HG03280 (cell line): ENCODE measurements at regions not wholly inside any gene's neighbourhood (a gene's known extent, or its start where the extent isn't known, plus 50 kb on each side); places are given as distances from the start of the nearest gene placed in this dataset.
"Not testable (repeated sequence)": the region's sequence is repeated elsewhere in the genome, so short reads cannot be mapped to it uniquely, and the experiment has no call there.

Source experiments
- ATAC-seq: cut with Tn5 transposase; IDR thresholded peaks from one replicate; pipeline ENCODE4 v1.9.1; 2021; ENCODE audit warnings: mild to moderate bottlenecking, moderate library complexity; ENCODE audit not compliant: unreplicated experiment

GRCh38 chr1:99496067-99496466 is 149.8 kb upstream of the PALMD start:
- ATAC-seq: no peak

- ATAC-seq: no peak
Observed at GRCh38 chr1:99497690-99498089, 148.2 kb upstream of the PALMD start.

DNA sequence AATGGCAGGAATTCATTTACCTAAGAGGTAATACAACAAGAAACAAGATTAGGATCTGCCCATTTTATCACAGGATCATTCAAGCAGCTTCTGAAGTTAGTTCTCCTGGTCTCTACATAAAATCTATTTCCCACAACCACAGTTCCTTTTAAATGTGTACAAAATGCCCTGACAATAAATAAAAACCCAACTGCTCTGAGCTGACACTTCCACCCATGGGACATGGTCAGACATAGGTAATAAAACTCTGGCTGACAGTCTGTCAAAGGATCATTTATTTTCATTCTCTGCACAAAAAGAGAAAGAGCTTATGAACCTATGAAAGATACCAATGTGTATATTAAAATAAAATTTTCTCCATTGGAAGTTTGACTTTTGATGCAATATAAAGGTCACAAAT is 145.4 kb upstream of the PALMD start:
- no peak for ATAC-seq

- ATAC-seq: no peak
Observed at GRCh38 chr1:99501871-99502270, 144.0 kb upstream of the PALMD start.

DNA sequence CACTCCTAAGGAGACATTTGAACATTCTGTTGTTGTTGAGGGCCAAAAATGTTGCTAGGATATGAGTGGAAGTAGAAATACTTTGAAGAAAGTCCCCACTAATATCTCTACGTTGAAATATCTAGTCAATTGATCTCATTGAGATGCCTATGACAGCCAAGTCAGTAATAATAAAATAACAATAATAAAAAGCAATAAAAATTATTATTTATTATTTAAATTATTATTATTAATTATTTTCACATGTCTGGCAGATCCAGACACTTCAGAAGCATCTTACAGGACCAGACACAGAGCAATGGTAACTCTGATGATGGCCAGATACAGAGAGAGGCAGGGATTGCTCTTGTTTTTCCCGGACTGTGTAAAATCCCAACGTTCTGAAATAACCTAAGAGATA is 143.5 kb upstream of the PALMD start:
- ATAC-seq: no peak

DNA sequence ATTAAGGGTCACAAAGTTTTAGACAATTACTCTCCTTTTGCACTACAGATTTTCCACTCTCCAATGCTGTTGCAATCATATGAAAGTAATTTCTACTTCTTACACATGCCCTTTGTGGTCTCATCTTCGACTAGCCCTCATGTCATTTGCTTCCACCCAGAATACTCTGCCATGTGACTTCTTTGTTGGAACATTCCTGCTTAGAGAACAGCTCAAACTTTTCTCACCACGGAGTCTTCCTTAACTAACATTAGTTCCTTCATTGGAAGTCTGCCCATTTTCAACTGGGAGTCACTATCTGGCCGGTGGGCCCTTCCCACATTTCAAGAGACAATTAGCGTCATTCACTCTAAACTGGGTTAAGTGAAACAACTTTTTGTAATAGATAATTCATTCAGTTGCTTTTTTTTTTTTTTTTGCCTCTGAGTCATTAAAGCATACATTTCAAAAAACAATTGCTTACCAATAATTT is 142.6 kb upstream of the PALMD start:
- no peak for ATAC-seq

DNA sequence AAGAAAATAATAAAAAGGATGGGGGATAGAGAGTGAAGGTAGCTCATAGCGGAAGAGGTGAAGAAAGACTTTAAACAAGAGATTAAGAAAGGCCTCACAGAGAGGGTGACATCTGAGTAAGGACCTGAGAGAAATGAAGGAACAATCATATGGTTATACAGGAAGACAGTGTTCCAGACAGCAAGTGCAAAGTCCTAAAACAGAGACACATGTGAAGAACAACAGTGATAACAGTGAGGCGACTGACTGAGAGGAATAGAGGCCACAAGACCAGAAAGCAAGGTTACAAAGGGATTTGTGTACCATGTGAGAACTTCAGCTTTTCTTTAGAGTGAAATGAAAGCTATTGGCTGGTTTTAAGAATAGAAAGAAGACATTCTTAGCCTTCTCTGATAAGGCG is 141.6 kb upstream of the PALMD start:
- ATAC-seq: no peak

DNA sequence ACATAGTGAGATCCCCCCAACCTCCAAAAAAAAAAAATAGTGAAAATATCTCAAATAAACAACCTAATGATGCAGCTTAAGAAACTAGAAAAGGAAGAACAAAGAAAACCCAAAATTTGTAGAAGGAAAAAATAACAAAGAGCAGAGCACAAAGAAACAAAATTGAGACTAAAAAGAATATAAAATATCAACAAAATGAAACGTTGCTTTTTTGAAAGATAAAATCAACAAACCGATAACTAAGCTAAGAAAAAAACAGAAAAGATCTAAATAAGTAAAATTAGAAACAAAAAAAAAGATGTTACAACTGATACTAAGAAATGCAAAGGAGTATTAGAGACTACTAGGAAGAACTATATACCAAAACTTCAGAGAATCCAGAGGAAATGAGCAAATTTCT is 139.3 kb upstream of the PALMD start:
- ATAC-seq: no peak

GRCh38 chr1:99507446-99507845 is 138.5 kb upstream of the PALMD start:
- not testable (repeated sequence) for ATAC-seq

GRCh38 chr1:99507906-99508732 is 137.8 kb upstream of the PALMD start:
- no peak for ATAC-seq

GRCh38 chr1:99508733-99509445 is 137.0 kb upstream of the PALMD start:
- not testable (repeated sequence) for ATAC-seq

DNA sequence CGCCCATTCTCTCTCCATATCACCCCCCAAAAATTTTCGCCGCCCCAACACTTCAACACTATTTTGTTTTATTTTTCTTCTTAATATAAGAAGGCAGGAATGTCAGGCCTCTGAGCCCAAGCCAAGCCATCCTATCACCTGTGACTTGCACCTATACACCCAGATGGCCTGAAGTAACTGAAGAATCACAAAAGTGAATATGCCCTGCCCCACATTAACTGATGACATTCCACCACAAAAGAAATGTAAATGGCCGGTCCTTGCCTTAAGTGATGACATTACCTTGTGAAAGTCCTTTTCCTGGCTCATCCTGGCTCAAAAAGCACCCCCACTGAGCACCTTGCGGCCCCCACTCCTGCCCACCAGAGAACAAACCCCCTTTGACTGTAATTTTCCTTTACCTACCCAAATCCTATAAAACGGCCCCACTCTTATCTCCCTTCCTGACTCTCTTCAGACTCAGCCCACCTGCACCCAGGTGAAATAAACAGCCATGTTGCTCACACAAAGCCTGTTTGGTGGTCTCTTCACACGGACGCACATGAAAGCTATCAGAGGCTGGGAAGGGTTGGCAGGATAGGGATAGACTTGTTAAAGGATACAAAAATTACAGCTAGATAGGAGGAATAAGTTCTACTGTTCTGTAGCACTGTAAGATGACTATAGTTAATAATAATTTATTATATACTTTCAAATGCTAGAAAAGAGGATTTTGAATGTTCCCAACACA is 130.9 kb upstream of the PALMD start:
- ATAC-seq: not testable (repeated sequence)

DNA sequence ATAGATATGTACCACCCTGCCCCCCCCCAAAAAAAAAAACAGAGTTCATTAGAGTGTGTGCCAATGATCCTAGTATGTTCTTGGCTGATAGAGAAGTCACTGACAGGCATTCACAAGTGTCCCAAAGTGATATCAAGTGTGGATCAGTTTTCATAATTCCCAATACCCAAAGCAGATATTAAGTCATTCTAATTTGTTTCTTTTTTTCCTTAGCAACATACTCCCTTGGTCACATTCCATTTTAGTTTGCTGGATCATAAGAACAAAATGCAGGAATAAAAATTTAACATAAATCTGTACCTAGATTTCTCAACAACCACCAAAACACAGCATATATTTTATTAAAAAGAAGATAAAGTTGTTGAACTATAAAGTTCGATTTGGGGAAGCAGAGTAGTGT is 129.8 kb upstream of the PALMD start:
- no peak for ATAC-seq

DNA sequence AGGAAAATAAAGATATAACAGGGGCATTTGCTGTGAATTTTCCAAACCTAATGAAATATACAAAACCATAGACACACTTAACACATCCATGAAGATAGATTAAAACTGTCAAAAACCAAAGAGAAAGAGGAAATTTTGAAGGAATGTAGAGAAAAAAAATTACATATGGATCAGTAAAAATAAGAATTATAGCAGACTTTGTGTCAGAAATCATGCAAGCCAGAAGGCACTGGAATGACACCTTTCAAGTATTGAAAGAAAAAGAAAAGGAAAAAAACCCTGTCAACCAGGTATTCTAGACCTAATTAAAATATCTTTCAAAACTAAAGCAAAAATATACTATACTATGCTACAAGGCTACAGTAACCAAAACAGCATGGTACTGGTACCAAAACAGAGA is 125.8 kb upstream of the PALMD start:
- ATAC-seq: no peak

- ATAC-seq: no peak
Observed at GRCh38 chr1:99525331-99525730, 120.6 kb upstream of the PALMD start.

DNA sequence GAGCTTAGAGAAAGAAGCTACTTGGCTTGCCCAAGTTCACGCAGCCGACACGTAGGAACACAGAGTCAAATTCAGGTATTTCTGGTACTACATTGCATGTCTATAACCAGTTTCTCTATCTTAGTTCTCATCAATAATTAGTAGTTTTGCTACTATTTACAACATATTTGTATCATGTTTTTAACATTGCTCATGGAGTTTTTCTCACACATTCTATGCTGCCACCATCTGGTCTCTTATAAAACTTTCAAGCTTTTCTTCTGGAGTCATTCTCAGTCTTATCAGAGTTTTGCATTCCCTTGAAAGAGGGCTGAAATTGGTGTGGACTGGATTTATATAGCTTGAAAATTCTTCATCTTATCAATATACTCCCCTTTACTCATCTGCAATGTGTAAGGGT is 118.8 kb upstream of the PALMD start:
- no peak for ATAC-seq

DNA sequence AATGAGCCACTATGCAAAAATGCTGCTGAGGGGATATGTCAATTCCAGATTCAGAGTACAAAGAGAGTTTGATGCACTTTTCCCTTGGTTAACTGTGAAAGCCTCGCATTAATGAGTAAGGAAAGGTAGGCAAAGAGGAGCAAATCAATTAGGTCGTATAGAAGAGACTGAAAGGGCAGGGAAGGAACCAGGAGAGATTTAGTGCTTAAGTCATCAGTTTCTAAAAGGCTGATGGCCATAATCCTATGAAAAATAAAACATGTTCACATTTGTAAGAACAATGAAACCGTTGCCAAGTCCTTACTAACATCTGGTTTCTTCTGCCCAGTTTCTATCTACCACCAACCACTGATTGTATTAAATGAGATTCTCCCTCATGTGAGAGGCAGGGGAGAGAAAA is 118.4 kb upstream of the PALMD start:
- ATAC-seq: no peak

- no peak for ATAC-seq
Observed at GRCh38 chr1:99529002-99529401, 116.9 kb upstream of the PALMD start.

DNA sequence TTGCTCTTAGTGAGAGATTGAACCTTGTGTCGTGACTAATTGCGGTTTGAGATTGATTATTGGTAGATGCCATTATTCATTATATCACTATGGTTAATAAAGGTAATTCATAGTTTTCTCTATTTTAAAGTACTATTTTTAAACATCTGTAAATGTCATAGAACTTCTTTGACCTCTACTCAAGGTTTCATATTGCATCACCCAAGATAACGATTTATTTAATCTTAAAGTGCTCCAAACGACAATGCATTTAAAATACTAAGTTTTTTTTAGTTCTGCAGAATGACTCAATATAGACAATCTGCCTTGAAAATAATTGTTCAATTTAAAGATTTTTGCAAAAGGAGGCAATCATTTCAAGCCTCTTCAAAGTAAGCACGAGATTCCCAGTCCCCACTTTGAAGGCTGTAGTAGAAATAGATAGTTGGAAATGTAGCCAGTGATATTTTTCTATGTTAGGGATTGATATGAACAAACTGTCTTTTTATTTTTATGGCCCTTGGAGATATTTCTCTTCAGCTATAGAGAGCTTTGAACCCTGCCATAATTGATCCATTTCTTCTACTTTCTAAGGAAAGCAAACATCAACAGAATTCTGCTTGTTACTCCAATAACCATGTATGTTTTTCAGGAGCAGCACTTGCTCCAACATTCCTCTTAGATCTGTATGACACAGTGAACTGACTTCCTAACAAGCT is 114.2 kb upstream of the PALMD start:
- no peak for ATAC-seq

- ATAC-seq: no peak
Observed at GRCh38 chr1:99532276-99532580, 113.7 kb upstream of the PALMD start.
